Endothelial cell of umbilical vein (primary cell): ENCODE measurements at regions not wholly inside any gene's neighbourhood (a gene's known extent, or its start where the extent isn't known, plus 50 kb on each side); places are given as distances from the start of the nearest gene placed in this dataset.

Experiments
- BruUV-seq: library from RNA; stranded (reverse); fragments of 400-500 nt; replicated peaks from 2 replicates; lab custom pipeline; 2021; lab: Mats Ljungman, UMichigan
- CTCF ChIA-PET: fragments of 300-600, 350-600 bp; sonication (Branson Sonifier 250); formaldehyde crosslinking; loops from one replicate; lab custom pipeline; 2021; ENCODE audit warnings: antibody characterized with exemption, inconsistent platforms; lab: Charles Lee
- POLR2A ChIA-PET: fragments of 300-600, 350-600 bp; sonication (Branson Sonifier 250); formaldehyde crosslinking; loops from one replicate; lab custom pipeline; 2021; ENCODE audit warnings: antibody characterized with exemption, inconsistent platforms; lab: Charles Lee
- DNase-seq: peaks from one replicate; pipeline ENCODE4 v3.0.0-alpha.2; 2011; ENCODE audit warnings: low read depth, low spot score
- FAIRE-seq: peaks from 2 replicates; lab custom pipeline; 2011; peaks lifted over from hg19 to GRCh38; lab: Jason Lieb, UNC
- H2AFZ ChIP-seq: 2 replicates; pipeline ENCODE4 v1.6.0; 2012; ENCODE audit warnings: low read depth, low read length, control low read depth, inconsistent platforms
- H3K27ac ChIP-seq: 2 replicates; pipeline ENCODE4 v1.5.1; 2011; ENCODE audit warnings: low read depth, mild to moderate bottlenecking, control low read depth, low read length, moderate library complexity; ENCODE audit not compliant: insufficient read depth
- H3K27me3 ChIP-seq, 2 experiments: 2 replicates each; pipeline versions ENCODE4 v1.6.0 to v1.6.1; 2011; ENCODE audit warnings: low read length in 2 of 2, mixed read lengths in 1 of 2; ENCODE audit not compliant: control insufficient read depth in 2 of 2, insufficient read depth in 2 of 2
- H3K36me3 ChIP-seq, 2 experiments: 2 replicates in 1 of 2; 3 replicates in 1 of 2; pipeline ENCODE4 v1.5.1; 2011; ENCODE audit warnings: low read length in 2 of 2, mild to moderate bottlenecking in 1 of 2, moderate library complexity in 1 of 2; ENCODE audit not compliant: control insufficient read depth in 2 of 2, insufficient read depth in 2 of 2; ENCODE audit errors: extremely low read depth in 1 of 2
- H3K4me1 ChIP-seq: 3 replicates; pipeline ENCODE4 v1.5.1; 2011; ENCODE audit warnings: mild to moderate bottlenecking, low read length; ENCODE audit not compliant: control insufficient read depth, insufficient read depth; ENCODE audit errors: extremely low read depth
- H3K4me2 ChIP-seq: 2 replicates; pipeline ENCODE4 v1.6.1; 2011; ENCODE audit warnings: low read length, control low read depth, mixed read lengths; ENCODE audit not compliant: insufficient read depth
- H3K4me3 ChIP-seq, 3 experiments: fragments of 200-600 bp in 1 of 3; sonication (generic), shearing (Covaris generic) in 1 of 3; replicated peaks in 1 of 3; 2 replicates each; pipeline ENCODE4 v1.5.1; 2011 to 2016; ENCODE audit warnings: control low read depth in 3 of 3, low read length in 3 of 3, mild to moderate bottlenecking in 2 of 3, inconsistent platforms in 1 of 3, low read depth in 1 of 3, moderate library complexity in 1 of 3; ENCODE audit not compliant: insufficient read depth in 1 of 3
- H3K79me2 ChIP-seq: 2 replicates; pipeline ENCODE4 v1.6.0; 2012; ENCODE audit warnings: low read length, inconsistent platforms; ENCODE audit not compliant: control insufficient read depth, insufficient read depth
- H3K9ac ChIP-seq: replicated peaks from 2 replicates; pipeline ENCODE3; 2011; ENCODE audit warnings: low read length, control low read depth; ENCODE audit not compliant: insufficient read depth; ENCODE audit errors: extremely low read depth
- H3K9me1 ChIP-seq: replicated peaks from 3 replicates; pipeline ENCODE4 v1.6.0; 2011; ENCODE audit warnings: mild to moderate bottlenecking, low read length; ENCODE audit not compliant: control insufficient read depth, insufficient read depth; ENCODE audit errors: extremely low read depth
- H3K9me3 ChIP-seq: replicated peaks from 2 replicates; pipeline ENCODE4 v1.5.1; 2012; ENCODE audit warnings: low read length, inconsistent platforms; ENCODE audit not compliant: control insufficient read depth, insufficient read depth
- H4K20me1 ChIP-seq: replicated peaks from 2 replicates; pipeline ENCODE3; 2011; ENCODE audit warnings: mild to moderate bottlenecking, low read length; ENCODE audit not compliant: control insufficient read depth, insufficient read depth; ENCODE audit errors: extremely low read depth
- EZH2 ChIP-seq: IDR thresholded peaks from 2 replicates; pipeline ENCODE4 v1.6.1; 2012; ENCODE audit warnings: borderline replicate concordance, low read depth, mild to moderate bottlenecking, moderate library complexity, low read length, inconsistent platforms; ENCODE audit not compliant: severe bottlenecking
- FOS ChIP-seq: IDR thresholded peaks from 2 replicates; pipeline ENCODE4 v1.6.1; 2011; ENCODE audit warnings: mild to moderate bottlenecking, low read length, moderate library complexity, borderline replicate concordance; ENCODE audit not compliant: insufficient read depth
- GATA2 ChIP-seq: IDR thresholded peaks from 2 replicates; pipeline ENCODE4 v1.7.0; 2011; ENCODE audit warnings: low read depth, mild to moderate bottlenecking, moderate library complexity, mixed read lengths, low read length; ENCODE audit not compliant: insufficient read length, insufficient read depth
- JUN ChIP-seq: IDR thresholded peaks from 2 replicates; pipeline ENCODE4 v1.6.1; 2011; ENCODE audit warnings: borderline replicate concordance, low read depth; ENCODE audit not compliant: insufficient read length, insufficient read depth
- MYC ChIP-seq: IDR thresholded peaks from one replicate; pipeline ENCODE4 v1.6.1; 2011; ENCODE audit warnings: mild to moderate bottlenecking, low read depth, low read length
- POLR2A ChIP-seq: IDR thresholded peaks from 2 replicates; pipeline ENCODE4 v1.6.1; 2012; ENCODE audit warnings: low read depth, mild to moderate bottlenecking, control low read depth, low read length
- POLR2AphosphoS5 ChIP-seq: IDR thresholded peaks from 2 replicates; pipeline ENCODE4 v1.6.1; 2012; ENCODE audit warnings: low read depth, mild to moderate bottlenecking, control low read depth, low read length, moderate library complexity; ENCODE audit not compliant: insufficient read depth
- dilution Hi-C: fragments of 300-500 bp; cut with MboI; formaldehyde crosslinking; loops from one replicate; pipeline ENCODE4 v1.15.0; 2019; ENCODE audit warnings: low sequenced_read_pairs; ENCODE audit not compliant: extremely low pct_ligation_motif_present
- intact Hi-C: fragments of 100-400 bp; cut with micrococcal nuclease; formaldehyde crosslinking; loops from one replicate; pipeline ENCODE4 v1.10.0; 2022
- TF ChIP-seq, protein P1 (sequence below): IDR thresholded peaks from 2 replicates; pipeline ENCODE4 v1.6.1; 2011; ENCODE audit not compliant: insufficient read depth, insufficient read length
- TF ChIP-seq, protein P2 (sequence below), 2 donors: IDR thresholded peaks; 1 replicate in 1 of 2; 2 replicates in 1 of 2; pipeline ENCODE4 v1.5.1; 2011; ENCODE audit warnings: low read length in 2 of 2, mild to moderate bottlenecking in 2 of 2, moderate library complexity in 2 of 2, control low read depth in 1 of 2, inconsistent platforms in 1 of 2, low read depth in 1 of 2; ENCODE audit not compliant: insufficient read depth in 1 of 2; ENCODE audit errors: extremely low read depth in 1 of 2

DNA sequence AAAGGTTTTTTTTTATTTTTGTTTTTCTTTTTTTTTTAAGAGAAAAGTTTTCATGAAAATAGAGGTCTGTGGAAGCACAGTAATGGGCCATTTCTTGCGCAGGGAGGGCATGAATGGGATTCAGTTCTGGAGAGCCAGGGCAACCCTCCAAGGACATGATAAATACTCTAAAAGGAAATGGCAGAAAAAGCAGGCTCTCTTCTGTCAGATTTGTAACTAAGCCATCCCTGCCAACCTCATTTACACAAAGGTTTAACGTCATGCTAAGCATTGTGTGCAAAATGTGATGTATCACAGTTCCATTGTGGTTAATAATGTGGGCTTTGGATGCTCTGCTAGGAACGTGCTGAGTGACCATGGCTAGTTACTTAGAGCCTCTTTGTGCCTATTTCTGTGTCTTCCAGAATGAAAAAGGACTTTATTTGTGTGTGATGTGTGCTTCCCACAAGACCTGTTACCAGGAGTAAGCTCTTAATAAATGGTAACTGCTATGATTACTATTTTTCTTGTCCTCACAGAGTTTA lies 1095.9 kb upstream of the SORCS1 start:
- CTCF ChIA-PET = no interaction called here
- H3K27ac ChIP-seq = no peak overlapping the region
- no peak overlapping the region for H3K4me2 ChIP-seq
- no peak overlapping the region for H3K9ac ChIP-seq
- H3K9me3 ChIP-seq = peaks cover 3% of the 10 kb centered on the region
- POLR2A ChIA-PET = no interaction called here
- TF ChIP-seq POLR2A (no peak), POLR2AphosphoS5 (no peak), MYC (no peak), JUN (no peak), FOS (no peak), GATA2 (no peak), EZH2 (no peak)
- TF ChIP-seq, protein P1, sequence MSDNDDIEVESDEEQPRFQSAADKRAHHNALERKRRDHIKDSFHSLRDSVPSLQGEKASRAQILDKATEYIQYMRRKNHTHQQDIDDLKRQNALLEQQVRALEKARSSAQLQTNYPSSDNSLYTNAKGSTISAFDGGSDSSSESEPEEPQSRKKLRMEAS = no peak
- TF ChIP-seq, protein P2, sequence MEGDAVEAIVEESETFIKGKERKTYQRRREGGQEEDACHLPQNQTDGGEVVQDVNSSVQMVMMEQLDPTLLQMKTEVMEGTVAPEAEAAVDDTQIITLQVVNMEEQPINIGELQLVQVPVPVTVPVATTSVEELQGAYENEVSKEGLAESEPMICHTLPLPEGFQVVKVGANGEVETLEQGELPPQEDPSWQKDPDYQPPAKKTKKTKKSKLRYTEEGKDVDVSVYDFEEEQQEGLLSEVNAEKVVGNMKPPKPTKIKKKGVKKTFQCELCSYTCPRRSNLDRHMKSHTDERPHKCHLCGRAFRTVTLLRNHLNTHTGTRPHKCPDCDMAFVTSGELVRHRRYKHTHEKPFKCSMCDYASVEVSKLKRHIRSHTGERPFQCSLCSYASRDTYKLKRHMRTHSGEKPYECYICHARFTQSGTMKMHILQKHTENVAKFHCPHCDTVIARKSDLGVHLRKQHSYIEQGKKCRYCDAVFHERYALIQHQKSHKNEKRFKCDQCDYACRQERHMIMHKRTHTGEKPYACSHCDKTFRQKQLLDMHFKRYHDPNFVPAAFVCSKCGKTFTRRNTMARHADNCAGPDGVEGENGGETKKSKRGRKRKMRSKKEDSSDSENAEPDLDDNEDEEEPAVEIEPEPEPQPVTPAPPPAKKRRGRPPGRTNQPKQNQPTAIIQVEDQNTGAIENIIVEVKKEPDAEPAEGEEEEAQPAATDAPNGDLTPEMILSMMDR (IDR thresholded peaks at IDR 0.05; ENCODE audit: extremely low read depth in 1 of 2, insufficient read depth in 1 of 2, low read depth in 1 of 2, low read length in 2 of 2) = no peak
- no peaks in the 10 kb centered on the region for H3K27me3 ChIP-seq
- no peaks in the 10 kb centered on the region for H3K9me1 ChIP-seq
- no peak for FAIRE-seq
- no peak overlapping the region for H3K4me3 ChIP-seq
- intact Hi-C loops (no loop called here), dilution Hi-C loops (no loop called here)
- no TSS peak for BruUV-seq
- DNase-seq = no peak
- no peaks in the 10 kb centered on the region for H3K36me3 ChIP-seq
- no peaks in the 10 kb centered on the region for H3K4me1 ChIP-seq
- no peaks in the 10 kb centered on the region for H3K79me2 ChIP-seq
- H2AFZ ChIP-seq = no peak overlapping the region
- no peaks in the 10 kb centered on the region for H4K20me1 ChIP-seq
